ENCODE measurements at regions not wholly inside any gene's neighbourhood (a gene's known extent, or its start where the extent isn't known, plus 50 kb on each side); places are given as distances from the start of the nearest gene placed in this dataset.

DNA sequence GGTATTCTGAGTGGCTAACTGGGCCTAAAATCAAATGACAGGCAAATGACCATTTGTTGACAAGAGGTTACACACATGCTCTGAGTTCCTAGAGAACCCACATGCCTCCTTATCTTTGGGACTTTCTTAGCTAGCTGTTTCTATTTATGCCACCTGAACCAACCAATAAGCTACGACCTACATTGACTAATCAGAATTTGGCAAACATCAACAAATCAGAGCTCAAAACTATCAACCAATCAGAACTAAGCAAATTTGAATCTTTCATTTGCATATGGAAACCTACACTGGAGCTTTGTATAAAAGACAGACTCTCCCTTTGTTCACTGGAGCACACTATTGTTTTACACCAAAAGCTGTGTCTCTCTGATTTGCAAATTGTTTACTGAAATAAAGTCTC, 192.0 kb downstream of the CXXC4 start:
- H3K4me1 ChIP-seq, result no peaks in the 10 kb centered on the region
- intact Hi-C loops (cut with DNase I; ENCODE audit: low total_unique reads), result no loop called here
- H3K36me3 ChIP-seq, result no peaks in the 10 kb centered on the region
- WGBS, 2 donors (ENCODE audit: low coverage in 1 of 2), result 68 to 100% methylated on average over 1 of the region's 1 CpG
- no peak for TF ChIP-seq EP300 (IDR thresholded peaks at IDR 0.05; ENCODE audit: low read depth)
- no peak for TF ChIP-seq POLR2A (IDR thresholded peaks at IDR 0.05)
- no peak for TF ChIP-seq POLR2AphosphoS5 (IDR thresholded peaks at IDR 0.05)
- TF ChIP-seq, protein P1, sequence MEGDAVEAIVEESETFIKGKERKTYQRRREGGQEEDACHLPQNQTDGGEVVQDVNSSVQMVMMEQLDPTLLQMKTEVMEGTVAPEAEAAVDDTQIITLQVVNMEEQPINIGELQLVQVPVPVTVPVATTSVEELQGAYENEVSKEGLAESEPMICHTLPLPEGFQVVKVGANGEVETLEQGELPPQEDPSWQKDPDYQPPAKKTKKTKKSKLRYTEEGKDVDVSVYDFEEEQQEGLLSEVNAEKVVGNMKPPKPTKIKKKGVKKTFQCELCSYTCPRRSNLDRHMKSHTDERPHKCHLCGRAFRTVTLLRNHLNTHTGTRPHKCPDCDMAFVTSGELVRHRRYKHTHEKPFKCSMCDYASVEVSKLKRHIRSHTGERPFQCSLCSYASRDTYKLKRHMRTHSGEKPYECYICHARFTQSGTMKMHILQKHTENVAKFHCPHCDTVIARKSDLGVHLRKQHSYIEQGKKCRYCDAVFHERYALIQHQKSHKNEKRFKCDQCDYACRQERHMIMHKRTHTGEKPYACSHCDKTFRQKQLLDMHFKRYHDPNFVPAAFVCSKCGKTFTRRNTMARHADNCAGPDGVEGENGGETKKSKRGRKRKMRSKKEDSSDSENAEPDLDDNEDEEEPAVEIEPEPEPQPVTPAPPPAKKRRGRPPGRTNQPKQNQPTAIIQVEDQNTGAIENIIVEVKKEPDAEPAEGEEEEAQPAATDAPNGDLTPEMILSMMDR (IDR thresholded peaks at IDR 0.05), result no peak
- H3K27ac ChIP-seq, result no peak overlapping the region
- in situ Hi-C loops (cut with MboI; ENCODE audit: low pct_ligation_motif_present in 1 of 4, low pct_unique_long_range_greater_than_20kb in 1 of 4, low sequenced_read_pairs in 3 of 4), result no loop called here
- H3K27me3 ChIP-seq, result no peaks in the 10 kb centered on the region
- DNase-seq, result no peak
- H3K9me3 ChIP-seq, result no peaks in the 10 kb centered on the region
- no peak overlapping the region for H3K4me3 ChIP-seq

DNA sequence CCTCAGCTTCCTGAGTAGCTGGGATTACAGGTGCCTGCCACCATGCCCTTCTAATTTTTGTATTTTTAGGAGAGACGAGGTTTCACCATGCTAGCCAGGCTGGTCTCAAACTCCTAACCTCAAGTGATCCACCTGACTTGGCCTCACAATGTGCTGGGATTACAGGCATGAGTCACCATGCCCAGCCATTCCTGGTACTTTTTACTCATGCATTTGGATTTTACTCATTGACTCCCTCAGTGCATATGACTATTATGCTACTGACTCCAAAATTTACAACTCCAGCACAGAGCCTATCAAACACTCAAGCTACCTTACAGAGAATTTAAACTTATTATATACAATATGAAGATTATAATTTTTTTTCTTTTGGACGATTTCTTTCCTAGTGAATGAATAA, 199.9 kb downstream of the CXXC4 start:
- H3K4me1 ChIP-seq, result no peaks in the 10 kb centered on the region
- no peaks in the 10 kb centered on the region for H3K27me3 ChIP-seq
- H3K27ac ChIP-seq, result no peak overlapping the region
- WGBS, 2 donors (ENCODE audit: low coverage in 1 of 2), result 70 to 81% methylated on average over 2 of the region's 2 CpGs
- DNase-seq, result no peak
- no peak for TF ChIP-seq POLR2AphosphoS5 (IDR thresholded peaks at IDR 0.05)
- no peak for TF ChIP-seq POLR2A (IDR thresholded peaks at IDR 0.05)
- no peak for TF ChIP-seq EP300 (IDR thresholded peaks at IDR 0.05; ENCODE audit: low read depth)
- TF ChIP-seq, protein P1 (IDR thresholded peaks at IDR 0.05), result no peak
- intact Hi-C loops (cut with DNase I; ENCODE audit: low total_unique reads) (no loop called here), in situ Hi-C loops (cut with MboI; ENCODE audit: low pct_ligation_motif_present in 1 of 4, low pct_unique_long_range_greater_than_20kb in 1 of 4, low sequenced_read_pairs in 3 of 4) (no loop called here)
- no peaks in the 10 kb centered on the region for H3K9me3 ChIP-seq
- H3K4me3 ChIP-seq, result no peak overlapping the region
- H3K36me3 ChIP-seq, result no peaks in the 10 kb centered on the region

DNA sequence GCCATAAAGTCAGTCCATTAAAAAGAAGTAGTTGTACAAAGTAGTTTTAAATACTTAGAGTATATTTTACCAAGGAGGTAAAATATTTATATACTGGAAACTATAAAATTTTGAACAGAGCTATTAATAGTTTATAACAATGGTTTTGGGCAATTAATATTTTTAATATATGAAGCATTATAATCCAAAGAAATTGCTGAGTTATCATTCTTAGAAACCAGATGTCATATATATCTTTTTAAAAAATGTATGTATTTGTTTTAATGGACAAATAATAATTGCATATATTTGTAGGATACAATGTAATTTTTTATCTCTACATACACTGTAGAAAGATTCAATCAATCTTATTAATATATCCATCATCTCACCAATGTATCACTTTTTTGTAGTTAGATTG, 207.8 kb downstream of the CXXC4 start:
- Histone ChIP-seq H3K27me3 (no peaks in the 10 kb centered on the region), H3K9me3 (no peaks in the 10 kb centered on the region), H3K36me3 (no peaks in the 10 kb centered on the region), H3K4me1 (no peaks in the 10 kb centered on the region), H3K27ac (no peak overlapping the region), H3K4me3 (no peak overlapping the region)
- intact Hi-C loops (cut with DNase I; ENCODE audit: low total_unique reads) (no loop called here), in situ Hi-C loops (cut with MboI; ENCODE audit: low pct_ligation_motif_present in 1 of 4, low pct_unique_long_range_greater_than_20kb in 1 of 4, low sequenced_read_pairs in 3 of 4) (no loop called here)
- TF ChIP-seq POLR2A (IDR thresholded peaks at IDR 0.05) (no peak), POLR2AphosphoS5 (IDR thresholded peaks at IDR 0.05) (no peak), EP300 (IDR thresholded peaks at IDR 0.05; ENCODE audit: low read depth) (no peak)
- TF ChIP-seq, protein P1 (IDR thresholded peaks at IDR 0.05), result no peak
- DNase-seq, result no peak

DNA sequence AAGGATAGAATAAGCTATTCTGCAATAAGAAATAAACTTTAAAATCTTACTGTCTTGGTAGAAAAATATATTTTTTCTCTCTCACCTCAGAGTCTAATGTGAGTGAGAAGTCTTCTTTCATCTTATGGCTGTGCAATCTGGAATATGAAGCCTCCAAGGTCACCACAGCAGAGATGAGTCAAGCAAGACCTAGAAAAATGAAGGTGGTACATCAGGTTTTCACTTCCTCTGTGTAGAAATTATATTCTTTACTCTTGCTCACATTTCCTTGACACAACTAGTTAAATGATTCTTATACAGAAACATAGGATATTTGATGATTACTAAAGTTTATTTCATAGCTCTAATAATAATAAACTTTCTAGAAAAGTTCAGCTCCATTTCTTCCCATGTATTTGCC, 211.4 kb downstream of the CXXC4 start:
- DNase-seq, result no peak
- no peaks in the 10 kb centered on the region for H3K27me3 ChIP-seq
- no peaks in the 10 kb centered on the region for H3K4me1 ChIP-seq
- H3K36me3 ChIP-seq, result no peaks in the 10 kb centered on the region
- no peak overlapping the region for H3K27ac ChIP-seq
- in situ Hi-C loops (cut with MboI; ENCODE audit: low pct_ligation_motif_present in 1 of 4, low pct_unique_long_range_greater_than_20kb in 1 of 4, low sequenced_read_pairs in 3 of 4), result no loop called here
- intact Hi-C loops (cut with DNase I; ENCODE audit: low total_unique reads), result no loop called here
- TF ChIP-seq EP300 (IDR thresholded peaks at IDR 0.05; ENCODE audit: low read depth) (no peak), POLR2A (IDR thresholded peaks at IDR 0.05) (no peak), POLR2AphosphoS5 (IDR thresholded peaks at IDR 0.05) (no peak)
- TF ChIP-seq, protein P1 (IDR thresholded peaks at IDR 0.05), result no peak
- H3K9me3 ChIP-seq, result no peaks in the 10 kb centered on the region
- no peak overlapping the region for H3K4me3 ChIP-seq

Measured in transverse colon (tissue), 4 donors.